A549 (cell line): ENCODE measurements at regions not wholly inside any gene's neighbourhood (a gene's known extent, or its start where the extent isn't known, plus 50 kb on each side); places are given as distances from the start of the nearest gene placed in this dataset.

Experiments
- ATAC-seq, 2 experiments: fragments of 200-7000 bp in 1 of 2; fragments of >200 bp in 1 of 2; cut with Nextera tagmentation in 1 of 2; cut with Tn5 transposase in 1 of 2; 3 replicates each; pipeline versions ENCODE4 v1.8.0 to v1.9.1; 2018 to 2020; ENCODE audit warnings: mild to moderate bottlenecking in 1 of 2, moderate library complexity in 1 of 2
- CTCF ChIA-PET: fragments of 300-600 bp; sonication (Branson Sonifier 250); formaldehyde crosslinking; extraction: SDS; loops from one replicate; lab custom pipeline; 2021; ENCODE audit warnings: antibody characterized with exemption, inconsistent platforms; lab: Yijun Ruan, JAX
- POLR2A ChIA-PET: fragments of 350-600 bp; formaldehyde crosslinking; extraction: SDS; loops from one replicate; lab custom pipeline; 2021; ENCODE audit warnings: antibody characterized with exemption, inconsistent platforms; lab: Yijun Ruan, JAX
- DNase-seq, 2 experiments: peaks; one replicate each; pipeline versions ENCODE4 v3.0.0 to v3.0.0-alpha.2; 2011 to 2016; ENCODE audit warnings: low read depth in 1 of 2, low spot score in 1 of 2
- FAIRE-seq: peaks from 2 replicates; lab custom pipeline; 2011; peaks lifted over from hg19 to GRCh38; lab: Jason Lieb, UNC
- H3K27ac ChIP-seq, 2 experiments: fragments of >200 bp; sonication (Bioruptor Twin); formaldehyde crosslinking; 3 replicates each; pipeline ENCODE4 v1.5.1; 2016 to 2017
- H3K4me1 ChIP-seq: fragments of >200 bp; sonication (Bioruptor Twin); formaldehyde crosslinking; 3 replicates; pipeline ENCODE4 v1.6.1; 2016
- H3K4me2 ChIP-seq: fragments of >200 bp; sonication (Bioruptor Twin); formaldehyde crosslinking; 3 replicates; pipeline ENCODE4 v1.6.1; 2016
- H3K4me3 ChIP-seq: fragments of >200 bp; sonication (Bioruptor Twin); formaldehyde crosslinking; 3 replicates; pipeline ENCODE4 v1.5.1; 2016
- H3K9me3 ChIP-seq: fragments of >200 bp; sonication (Bioruptor Twin); formaldehyde crosslinking; 3 replicates; pipeline ENCODE4 v1.6.1; 2016
- CBX2 ChIP-seq: fragments of 200-600 bp; sonication (generic); IDR thresholded peaks from 2 replicates; pipeline ENCODE4 v1.6.1; 2016; ENCODE audit warnings: low read depth, mild to moderate bottlenecking, borderline replicate concordance
- CBX8 ChIP-seq: fragments of 200-600 bp; sonication (generic); IDR thresholded peaks from 2 replicates; pipeline ENCODE4 v1.6.1; 2016
- CHD2 ChIP-seq: fragments of 150-350 bp; IDR thresholded peaks from 2 replicates; pipeline ENCODE4 v1.6.1; 2014; ENCODE audit warnings: low read length; ENCODE audit not compliant: partially characterized antibody
- CHD4 ChIP-seq: fragments of 200-600 bp; sonication (generic); IDR thresholded peaks from 2 replicates; pipeline ENCODE4 v1.6.1; 2016; ENCODE audit warnings: antibody characterized with exemption, mild to moderate bottlenecking, borderline replicate concordance
- E2F6 ChIP-seq: IDR thresholded peaks from 2 replicates; pipeline ENCODE4 v1.6.1; 2012; ENCODE audit warnings: low read depth, borderline replicate concordance
- EHF ChIP-seq: fragments of 250-450 bp; sonication (Bioruptor Pico); IDR thresholded peaks from 2 replicates; pipeline ENCODE4 v1.5.0; 2020; ENCODE audit warnings: mild to moderate bottlenecking
- EHMT2 ChIP-seq: fragments of 200-600 bp; sonication (generic); IDR thresholded peaks from 2 replicates; pipeline ENCODE4 v1.6.1; 2016; ENCODE audit warnings: antibody characterized with exemption, low read depth, mild to moderate bottlenecking, moderate library complexity
- EP300 ChIP-seq, 2 experiments: fragments of >200 bp; sonication (Bioruptor Twin); formaldehyde crosslinking; IDR thresholded peaks; 2 replicates in 1 of 2; 3 replicates in 1 of 2; pipeline ENCODE4 v1.6.1; 2016 to 2017
- ESRRA ChIP-seq: fragments of 150-350 bp; IDR thresholded peaks from 2 replicates; pipeline ENCODE4 v1.6.1; 2014; ENCODE audit warnings: mild to moderate bottlenecking, low read length, borderline replicate concordance
- FOSL2 ChIP-seq, 2 experiments: fragments of 450-650 bp in 1 of 2; fragments of >200 bp in 1 of 2; sonication (Bioruptor Twin) in 1 of 2; formaldehyde crosslinking; IDR thresholded peaks; 2 replicates each; pipeline versions ENCODE4 v1.5.0 to v1.6.1; 2016 to 2020; ENCODE audit warnings: mild to moderate bottlenecking in 1 of 2, moderate library complexity in 1 of 2
- FOXS1 ChIP-seq: fragments of 250-450 bp; sonication (Bioruptor Pico); IDR thresholded peaks from 2 replicates; pipeline ENCODE4 v1.5.0; 2020; ENCODE audit warnings: mild to moderate bottlenecking, moderate library complexity
- HDAC2 ChIP-seq: fragments of 200-600 bp; sonication (generic); IDR thresholded peaks from 2 replicates; pipeline ENCODE4 v1.6.1; 2016
- HOXA7 ChIP-seq: fragments of 250-450 bp; sonication (Bioruptor Pico); IDR thresholded peaks from 2 replicates; pipeline ENCODE4 v1.5.0; 2020; ENCODE audit warnings: mild to moderate bottlenecking, moderate library complexity
- JUN ChIP-seq, 2 experiments: fragments of >200 bp; sonication (Bioruptor Twin); formaldehyde crosslinking; IDR thresholded peaks; 2 replicates in 1 of 2; 3 replicates in 1 of 2; pipeline ENCODE4 v1.6.1; 2016 to 2017
- JUNB ChIP-seq: fragments of >200 bp; sonication (Bioruptor Twin); formaldehyde crosslinking; IDR thresholded peaks from 2 replicates; pipeline ENCODE4 v1.6.1; 2016
- KDM1A ChIP-seq: fragments of 200-600 bp; sonication (generic); IDR thresholded peaks from 2 replicates; pipeline ENCODE4 v1.6.1; 2016; ENCODE audit warnings: low read depth, mild to moderate bottlenecking
- MAFK ChIP-seq: fragments of 450-650 bp; IDR thresholded peaks from 2 replicates; pipeline ENCODE4 v1.6.1; 2014; ENCODE audit not compliant: partially characterized antibody
- NR3C1 ChIP-seq: fragments of >200 bp; sonication (Bioruptor Twin); formaldehyde crosslinking; IDR thresholded peaks from 3 replicates; pipeline ENCODE4 v1.6.1; 2017
- POLR2AphosphoS2 ChIP-seq: conservative IDR thresholded peaks from 2 replicates; pipeline ENCODE4 v1.6.1; 2012; ENCODE audit warnings: low read length, improper control_type of control experiment, inconsistent platforms
- RCOR1 ChIP-seq: fragments of 150-350 bp; IDR thresholded peaks from 2 replicates; pipeline ENCODE4 v1.6.1; 2014; ENCODE audit warnings: antibody characterized with exemption, low read length, low read depth
- RFX5 ChIP-seq: fragments of 450-650 bp; IDR thresholded peaks from 2 replicates; pipeline ENCODE4 v1.7.1; 2014; ENCODE audit warnings: antibody characterized with exemption, mild to moderate bottlenecking, moderate library complexity
- RNF2 ChIP-seq: fragments of 200-600 bp; sonication (generic); IDR thresholded peaks from 2 replicates; pipeline ENCODE4 v1.6.1; 2016; ENCODE audit warnings: low read depth, mild to moderate bottlenecking, antibody characterized with exemption, moderate library complexity, borderline replicate concordance
- SREBF2 ChIP-seq: fragments of 450-650 bp; IDR thresholded peaks from 2 replicates; pipeline ENCODE4 v1.6.1; 2014; ENCODE audit warnings: mild to moderate bottlenecking, moderate library complexity
- TFCP2L1 ChIP-seq: fragments of 250-450 bp; sonication (Bioruptor Pico); IDR thresholded peaks from 2 replicates; pipeline ENCODE4 v1.5.0; 2021; ENCODE audit warnings: mild to moderate bottlenecking
- USF2 ChIP-seq: fragments of 450-650 bp; IDR thresholded peaks from 2 replicates; pipeline ENCODE4 v1.6.1; 2014; ENCODE audit warnings: antibody characterized with exemption
- ZNF302 ChIP-seq: fragments of 250-450 bp; sonication (Bioruptor Pico); IDR thresholded peaks from 2 replicates; pipeline ENCODE4 v1.9.0; 2021; ENCODE audit warnings: inconsistent platforms, mild to moderate bottlenecking, moderate library complexity
- ZSCAN20 ChIP-seq: fragments of 250-450 bp; sonication (Bioruptor Pico); IDR thresholded peaks from 2 replicates; pipeline ENCODE4 v1.8.0; 2022; ENCODE audit warnings: mild to moderate bottlenecking, moderate library complexity
- WGBS: methylation state at CpG from one replicate; pipeline ENCODE4 v1.1.6; 2017; ENCODE audit errors: missing lambda C conversion rate; 5-methylcytosine and 5-hydroxymethylcytosine counted together
- TF ChIP-seq, protein P1 (sequence below): fragments of >200 bp; sonication (Bioruptor Twin); formaldehyde crosslinking; IDR thresholded peaks from 3 replicates; pipeline ENCODE4 v1.6.1; 2016
- TF ChIP-seq, protein P2 (sequence below): IDR thresholded peaks from 2 replicates; pipeline ENCODE4 v1.6.1; 2012

- Histone ChIP-seq H3K27ac (no peak overlapping the region), H3K4me1 (no peaks in the 10 kb centered on the region), H3K9me3 (no peaks in the 10 kb centered on the region), H3K4me3 (no peak overlapping the region), H3K4me2 (no peak overlapping the region)
- FAIRE-seq (no peak), ATAC-seq (no peak), DNase-seq (no peak)
- ChIA-PET POLR2A (no interaction called here), CTCF (no interaction called here)
- TF ChIP-seq NR3C1, result no peak
- TF ChIP-seq HOXA7 (CRISPR knock-in tag), result no peak
- TF ChIP-seq USF2, result no peak
- no peak for TF ChIP-seq CHD2
- TF ChIP-seq E2F6, result no peak
- TF ChIP-seq HDAC2, result no peak
- TF ChIP-seq FOXS1 (CRISPR knock-in tag), result no peak
- TF ChIP-seq, protein P1, sequence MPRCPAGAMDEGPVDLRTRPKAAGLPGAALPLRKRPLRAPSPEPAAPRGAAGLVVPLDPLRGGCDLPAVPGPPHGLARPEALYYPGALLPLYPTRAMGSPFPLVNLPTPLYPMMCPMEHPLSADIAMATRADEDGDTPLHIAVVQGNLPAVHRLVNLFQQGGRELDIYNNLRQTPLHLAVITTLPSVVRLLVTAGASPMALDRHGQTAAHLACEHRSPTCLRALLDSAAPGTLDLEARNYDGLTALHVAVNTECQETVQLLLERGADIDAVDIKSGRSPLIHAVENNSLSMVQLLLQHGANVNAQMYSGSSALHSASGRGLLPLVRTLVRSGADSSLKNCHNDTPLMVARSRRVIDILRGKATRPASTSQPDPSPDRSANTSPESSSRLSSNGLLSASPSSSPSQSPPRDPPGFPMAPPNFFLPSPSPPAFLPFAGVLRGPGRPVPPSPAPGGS, result no peak
- TF ChIP-seq, protein P2, sequence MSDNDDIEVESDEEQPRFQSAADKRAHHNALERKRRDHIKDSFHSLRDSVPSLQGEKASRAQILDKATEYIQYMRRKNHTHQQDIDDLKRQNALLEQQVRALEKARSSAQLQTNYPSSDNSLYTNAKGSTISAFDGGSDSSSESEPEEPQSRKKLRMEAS, result no peak
- no peak for TF ChIP-seq CHD4
- TF ChIP-seq JUNB, result no peak
- TF ChIP-seq MAFK, result no peak
- no peak for TF ChIP-seq SREBF2
- TF ChIP-seq CBX2, result no peak
- TF ChIP-seq EHF (CRISPR knock-in tag), result no peak
- TF ChIP-seq EHMT2, result no peak
- no peak for TF ChIP-seq KDM1A
- no peak for TF ChIP-seq RFX5
- TF ChIP-seq ZSCAN20 (CRISPR knock-in tag), result no peak
- no peak for TF ChIP-seq CBX8
- 5% methylated on average over 4 of the region's 4 CpGs for WGBS
These were observed 268.9 kb downstream of the ADCYAP1 start for GRCh38 chr18:1173593-1173992.

- CTCF ChIA-PET, result no interaction called here
These were observed 272.6 kb downstream of the ADCYAP1 start for GRCh38 chr18:1177232-1177631.

More at GRCh38 chr18:1177232-1177631, 272.6 kb downstream of the ADCYAP1 start:
- Histone ChIP-seq H3K4me2 (no peak overlapping the region), H3K4me3 (no peak overlapping the region), H3K27ac (no peak overlapping the region), H3K9me3 (no peaks in the 10 kb centered on the region), H3K4me1 (no peaks in the 10 kb centered on the region)
- no peak for FAIRE-seq
- POLR2A ChIA-PET, result no interaction called here
- no peak for DNase-seq
- ATAC-seq, result no peak
- no peak for TF ChIP-seq FOSL2 (IDR thresholded peaks at IDR 0.05)
- TF ChIP-seq FOSL2 (CRISPR knock-in tag; IDR thresholded peaks at IDR 0.05), result no peak
- no peak for TF ChIP-seq ZNF302 (CRISPR knock-in tag)
- TF ChIP-seq ESRRA, result no peak
- TF ChIP-seq USF2, result no peak
- TF ChIP-seq JUN (IDR thresholded peaks at IDR 0.05), result no peak
- no peak for TF ChIP-seq EHMT2
- no peak for TF ChIP-seq RNF2
- no peak for TF ChIP-seq EP300 (IDR thresholded peaks at IDR 0.05)
- no peak for TF ChIP-seq TFCP2L1 (CRISPR knock-in tag)
- TF ChIP-seq RCOR1, result no peak
- no peak for TF ChIP-seq POLR2AphosphoS2
- no peak for TF ChIP-seq HDAC2
